Neural progenitor cell (in vitro differentiated cells): ENCODE measurements at regions not wholly inside any gene's neighbourhood (a gene's known extent, or its start where the extent isn't known, plus 50 kb on each side); places are given as distances from the start of the nearest gene placed in this dataset.

Experiments
- EZH2 ChIP-seq: fragments of 200-600 bp; sonication (generic); IDR thresholded peaks from 2 replicates; pipeline ENCODE4 v1.6.1; 2017; ENCODE audit warnings: antibody characterized with exemption, mild to moderate bottlenecking, moderate library complexity
- EZH2phosphoT487 ChIP-seq: fragments of 200-600 bp; sonication (generic); IDR thresholded peaks from 2 replicates; pipeline ENCODE4 v1.6.1; 2017; ENCODE audit warnings: antibody characterized with exemption
- TF ChIP-seq, protein P1 (sequence below): fragments of 200-600 bp; sonication (generic); IDR thresholded peaks from 2 replicates; pipeline ENCODE4 v1.5.1; 2017; ENCODE audit warnings: antibody characterized with exemption, mild to moderate bottlenecking

DNA sequence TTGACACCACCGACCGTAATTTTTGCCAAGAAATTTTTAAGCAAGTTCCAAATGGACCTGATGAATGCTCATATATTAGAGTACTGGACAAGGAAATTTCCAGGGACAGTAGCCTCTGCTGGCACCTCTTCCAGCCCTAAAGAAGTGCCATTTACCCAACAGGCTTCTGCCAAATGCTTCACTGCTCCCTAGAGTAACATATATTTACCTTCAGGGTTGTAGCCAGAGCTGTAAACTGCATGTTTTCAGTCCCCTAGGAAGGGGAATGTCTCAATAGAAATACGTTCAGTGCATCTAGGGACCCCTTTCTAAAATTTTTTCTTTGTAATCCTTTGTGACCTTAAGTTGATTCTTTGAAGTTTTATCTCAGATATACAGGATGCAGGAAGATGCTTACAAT lies 143.1 kb upstream of the SMAD1 start:
- TF ChIP-seq EZH2 (no peak), EZH2phosphoT487 (no peak)
- TF ChIP-seq, protein P1, sequence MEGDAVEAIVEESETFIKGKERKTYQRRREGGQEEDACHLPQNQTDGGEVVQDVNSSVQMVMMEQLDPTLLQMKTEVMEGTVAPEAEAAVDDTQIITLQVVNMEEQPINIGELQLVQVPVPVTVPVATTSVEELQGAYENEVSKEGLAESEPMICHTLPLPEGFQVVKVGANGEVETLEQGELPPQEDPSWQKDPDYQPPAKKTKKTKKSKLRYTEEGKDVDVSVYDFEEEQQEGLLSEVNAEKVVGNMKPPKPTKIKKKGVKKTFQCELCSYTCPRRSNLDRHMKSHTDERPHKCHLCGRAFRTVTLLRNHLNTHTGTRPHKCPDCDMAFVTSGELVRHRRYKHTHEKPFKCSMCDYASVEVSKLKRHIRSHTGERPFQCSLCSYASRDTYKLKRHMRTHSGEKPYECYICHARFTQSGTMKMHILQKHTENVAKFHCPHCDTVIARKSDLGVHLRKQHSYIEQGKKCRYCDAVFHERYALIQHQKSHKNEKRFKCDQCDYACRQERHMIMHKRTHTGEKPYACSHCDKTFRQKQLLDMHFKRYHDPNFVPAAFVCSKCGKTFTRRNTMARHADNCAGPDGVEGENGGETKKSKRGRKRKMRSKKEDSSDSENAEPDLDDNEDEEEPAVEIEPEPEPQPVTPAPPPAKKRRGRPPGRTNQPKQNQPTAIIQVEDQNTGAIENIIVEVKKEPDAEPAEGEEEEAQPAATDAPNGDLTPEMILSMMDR: no peak
